Type B pancreatic cell (in vitro differentiated cells): ENCODE measurements at regions not wholly inside any gene's neighbourhood (a gene's known extent, or its start where the extent isn't known, plus 50 kb on each side); places are given as distances from the start of the nearest gene placed in this dataset.

Experiments used
- DNase-seq: peaks from one replicate; pipeline ENCODE4 v3.0.0; 2021; ENCODE audit warnings: mixed read lengths; ENCODE audit not compliant: unreplicated experiment; ENCODE audit errors: extremely low spot score
- H3K27ac Mint-ChIP-seq: 2 replicates; pipeline ENCODE4 v1.8.0; 2021; ENCODE audit warnings: mild to moderate bottlenecking, mixed read lengths
- H3K27me3 Mint-ChIP-seq: 2 replicates; pipeline ENCODE4 v1.8.0; 2021; ENCODE audit warnings: mixed read lengths
- H3K36me3 Mint-ChIP-seq: 2 replicates; pipeline ENCODE4 v1.8.0; 2021; ENCODE audit warnings: mixed read lengths
- H3K4me1 Mint-ChIP-seq: one replicate; pipeline ENCODE4 v1.8.0; 2021; ENCODE audit warnings: mixed read lengths; ENCODE audit not compliant: unreplicated experiment
- H3K4me3 Mint-ChIP-seq: 2 replicates; pipeline ENCODE4 v1.8.0; 2021; ENCODE audit warnings: mild to moderate bottlenecking, mixed read lengths
- H3K9me3 Mint-ChIP-seq: 2 replicates; pipeline ENCODE4 v1.8.0; 2021; ENCODE audit warnings: mixed read lengths
- TF ChIP-seq, protein P1 (sequence below): fragments of 200-600 bp; sonication (generic); conservative IDR thresholded peaks from 2 replicates; pipeline ENCODE4 v1.5.0; 2021; ENCODE audit warnings: antibody characterized with exemption, mild to moderate bottlenecking

- H3K9me3 Mint-ChIP-seq = no peaks in the 10 kb centered on the region
Observed at GRCh38 chr10:120988751-120989150, 137.6 kb downstream of the WDR11 start.

GRCh38 chr10:120989279-120989678 lies 138.1 kb downstream of the WDR11 start:
- no peaks in the 10 kb centered on the region for H3K27me3 Mint-ChIP-seq
- DNase-seq = no peak
- no peaks in the 10 kb centered on the region for H3K9me3 Mint-ChIP-seq
- H3K36me3 Mint-ChIP-seq = peaks cover 8% of the 10 kb centered on the region
- TF ChIP-seq, protein P1, sequence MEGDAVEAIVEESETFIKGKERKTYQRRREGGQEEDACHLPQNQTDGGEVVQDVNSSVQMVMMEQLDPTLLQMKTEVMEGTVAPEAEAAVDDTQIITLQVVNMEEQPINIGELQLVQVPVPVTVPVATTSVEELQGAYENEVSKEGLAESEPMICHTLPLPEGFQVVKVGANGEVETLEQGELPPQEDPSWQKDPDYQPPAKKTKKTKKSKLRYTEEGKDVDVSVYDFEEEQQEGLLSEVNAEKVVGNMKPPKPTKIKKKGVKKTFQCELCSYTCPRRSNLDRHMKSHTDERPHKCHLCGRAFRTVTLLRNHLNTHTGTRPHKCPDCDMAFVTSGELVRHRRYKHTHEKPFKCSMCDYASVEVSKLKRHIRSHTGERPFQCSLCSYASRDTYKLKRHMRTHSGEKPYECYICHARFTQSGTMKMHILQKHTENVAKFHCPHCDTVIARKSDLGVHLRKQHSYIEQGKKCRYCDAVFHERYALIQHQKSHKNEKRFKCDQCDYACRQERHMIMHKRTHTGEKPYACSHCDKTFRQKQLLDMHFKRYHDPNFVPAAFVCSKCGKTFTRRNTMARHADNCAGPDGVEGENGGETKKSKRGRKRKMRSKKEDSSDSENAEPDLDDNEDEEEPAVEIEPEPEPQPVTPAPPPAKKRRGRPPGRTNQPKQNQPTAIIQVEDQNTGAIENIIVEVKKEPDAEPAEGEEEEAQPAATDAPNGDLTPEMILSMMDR = no peak
- no peak overlapping the region for H3K4me3 Mint-ChIP-seq
- H3K27ac Mint-ChIP-seq = no peak overlapping the region
- no peaks in the 10 kb centered on the region for H3K4me1 Mint-ChIP-seq

More at GRCh38 chr10:120988751-120989150, 137.6 kb downstream of the WDR11 start:
- Mint-ChIP-seq H3K36me3 (peaks cover 8% of the 10 kb centered on the region), H3K27ac (no peak overlapping the region), H3K27me3 (no peaks in the 10 kb centered on the region), H3K4me1 (peaks cover under 1% of the 10 kb centered on the region), H3K4me3 (no peak overlapping the region)
- TF ChIP-seq, protein P1 = no peak
- no peak for DNase-seq

DNA sequence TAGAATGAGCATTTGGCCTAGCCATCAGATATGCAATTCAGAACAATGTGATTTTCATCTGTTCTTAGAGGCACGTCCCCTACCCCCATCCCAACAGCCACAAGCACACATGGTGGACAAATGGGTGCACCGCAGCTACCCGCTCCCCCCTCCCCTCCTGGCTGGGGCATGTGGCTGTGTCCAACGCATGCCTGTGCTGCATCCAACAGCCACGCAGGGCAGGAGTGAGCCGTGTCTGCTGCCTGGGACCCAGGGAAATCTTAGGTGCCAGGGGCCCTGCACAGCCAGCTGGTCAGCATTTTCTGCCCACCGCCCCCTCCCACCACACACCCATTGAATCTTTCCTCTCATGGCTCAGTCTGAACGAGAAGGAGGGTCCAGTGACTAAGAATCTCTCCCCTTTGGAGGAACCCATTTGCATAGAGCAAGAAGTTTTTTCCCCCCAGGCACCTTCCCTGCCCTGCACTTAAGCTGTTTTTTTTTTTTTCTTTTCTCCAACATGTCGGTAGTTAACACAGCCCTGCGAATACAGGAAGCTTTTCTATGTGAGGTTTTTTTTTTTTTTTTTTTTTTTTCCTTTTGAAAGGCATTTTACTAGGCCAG lies 138.9 kb downstream of the WDR11 start:
- no peaks in the 10 kb centered on the region for H3K27me3 Mint-ChIP-seq
- peak overlapping the region; percentile 46 for H3K27ac Mint-ChIP-seq
- TF ChIP-seq, protein P1 = no peak
- no peak for DNase-seq
- peaks cover 8% of the 10 kb centered on the region for H3K36me3 Mint-ChIP-seq
- peak overlapping the region; percentile 62 for H3K4me3 Mint-ChIP-seq
- H3K9me3 Mint-ChIP-seq = no peaks in the 10 kb centered on the region
- H3K4me1 Mint-ChIP-seq = no peaks in the 10 kb centered on the region

DNA sequence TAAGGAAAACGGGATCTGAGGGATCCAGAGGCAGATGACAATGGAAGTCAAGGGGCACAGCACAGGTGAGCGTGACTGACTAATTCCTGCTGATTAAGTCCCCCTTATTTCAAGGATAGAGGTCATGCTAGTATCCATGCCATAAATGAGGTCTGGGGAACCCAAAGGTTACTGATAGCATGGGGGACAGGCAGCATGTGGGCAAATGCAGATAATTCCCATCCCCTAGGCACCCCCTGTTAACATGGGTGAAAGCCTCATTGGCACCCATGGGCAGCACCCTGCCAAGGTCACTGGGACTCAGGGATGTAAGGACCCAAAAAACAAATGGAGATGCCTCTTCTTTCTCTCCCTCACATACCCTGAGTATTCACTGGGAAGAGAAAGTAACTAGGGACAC lies 139.7 kb downstream of the WDR11 start:
- no peak for DNase-seq
- H3K4me3 Mint-ChIP-seq = no peak overlapping the region
- TF ChIP-seq, protein P1 = no peak
- no peak overlapping the region for H3K27ac Mint-ChIP-seq
- H3K36me3 Mint-ChIP-seq = peaks cover 8% of the 10 kb centered on the region
- H3K27me3 Mint-ChIP-seq = no peaks in the 10 kb centered on the region
- H3K4me1 Mint-ChIP-seq = peaks cover 3% of the 10 kb centered on the region
- H3K9me3 Mint-ChIP-seq = no peaks in the 10 kb centered on the region

DNA sequence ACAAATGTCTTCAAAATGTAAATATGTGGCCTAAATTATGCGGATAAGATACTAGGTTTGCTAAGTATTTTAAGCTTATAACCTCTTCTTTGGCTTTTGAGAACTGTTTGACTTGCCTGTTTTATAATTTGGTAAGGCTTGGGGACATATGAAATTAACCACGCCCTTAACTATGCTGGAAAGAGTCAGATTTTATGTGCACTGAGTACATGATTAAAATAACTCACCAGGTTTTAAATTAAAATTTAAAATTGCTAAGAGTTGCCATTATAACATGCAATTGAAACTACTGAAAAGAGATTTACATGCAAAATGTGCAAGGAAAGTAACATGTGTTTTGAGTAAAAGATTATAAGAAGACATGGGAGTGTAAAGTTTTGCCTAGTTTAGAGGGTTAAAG lies 141.9 kb downstream of the WDR11 start:
- Mint-ChIP-seq H3K9me3 (no peaks in the 10 kb centered on the region), H3K4me3 (no peak overlapping the region), H3K4me1 (peaks cover 19% of the 10 kb centered on the region), H3K36me3 (peaks cover 3% of the 10 kb centered on the region), H3K27ac (no peak overlapping the region), H3K27me3 (no peaks in the 10 kb centered on the region)
- TF ChIP-seq, protein P1 = no peak
- no peak for DNase-seq

DNA sequence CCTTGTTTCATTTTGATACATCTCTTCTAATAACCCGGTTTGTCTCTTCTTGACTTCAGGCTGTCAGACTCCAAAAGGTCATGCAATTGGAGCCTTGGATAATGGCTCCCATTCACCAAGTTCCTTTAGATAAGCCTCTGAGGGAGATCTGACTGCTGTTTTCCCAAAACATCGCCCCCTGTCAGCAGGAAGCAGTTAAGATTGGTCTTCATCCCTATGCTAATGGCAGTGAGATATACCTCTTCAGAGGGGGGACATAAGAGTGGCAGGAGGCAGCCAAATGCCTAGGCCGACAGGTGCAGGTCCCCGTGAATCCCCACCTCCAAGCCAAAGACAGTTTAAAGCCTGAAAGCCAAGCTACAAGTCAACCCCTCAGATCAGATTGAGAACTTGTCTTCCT lies 144.6 kb downstream of the WDR11 start:
- H3K9me3 Mint-ChIP-seq = peaks cover 5% of the 10 kb centered on the region
- no peak overlapping the region for H3K4me3 Mint-ChIP-seq
- TF ChIP-seq, protein P1 = peak; percentile 28
- no peak overlapping the region for H3K27ac Mint-ChIP-seq
- H3K36me3 Mint-ChIP-seq = peaks cover 7% of the 10 kb centered on the region
- no peak for DNase-seq
- no peaks in the 10 kb centered on the region for H3K27me3 Mint-ChIP-seq
- H3K4me1 Mint-ChIP-seq = peaks cover 19% of the 10 kb centered on the region
